HG03575 (cell line): ENCODE measurements at regions not wholly inside any gene's neighbourhood (a gene's known extent, or its start where the extent isn't known, plus 50 kb on each side); places are given as distances from the start of the nearest gene placed in this dataset.
A peak's percentile ranks its signal among the peaks of the same experiment; 100 is the strongest.

Experiments
- ATAC-seq: cut with Tn5 transposase; IDR thresholded peaks from one replicate; pipeline ENCODE4 v1.9.1; 2021; ENCODE audit not compliant: unreplicated experiment, insufficient number of reproducible peaks, low FRiP score; ENCODE audit errors: extremely low read depth

- no peak for ATAC-seq
These were observed 109.5 kb downstream of the BTG1 start for GRCh38 chr12:92036061-92036620.

- ATAC-seq: no peak
These were observed 110.2 kb downstream of the BTG1 start for GRCh38 chr12:92035477-92035876.

- ATAC-seq: peak; percentile 60
These were observed 110.7 kb downstream of the BTG1 start for GRCh38 chr12:92034858-92035401.

- no peak for ATAC-seq
These were observed 111.6 kb downstream of the BTG1 start for GRCh38 chr12:92034083-92034482.

GRCh38 chr12:92032965-92033364, 112.7 kb downstream of the BTG1 start:
- ATAC-seq: no peak

GRCh38 chr12:92032101-92032500, 113.5 kb downstream of the BTG1 start:
- no peak for ATAC-seq

- peak; percentile 39 for ATAC-seq
These were observed 115.0 kb downstream of the BTG1 start for GRCh38 chr12:92030618-92031017.

- no peak for ATAC-seq
These were observed 115.6 kb downstream of the BTG1 start for GRCh38 chr12:92029902-92030586.

GRCh38 chr12:92029136-92029535, 116.5 kb downstream of the BTG1 start:
- ATAC-seq: no peak

GRCh38 chr12:92028441-92028709, 117.3 kb downstream of the BTG1 start:
- no peak for ATAC-seq

- no peak for ATAC-seq
These were observed 117.8 kb downstream of the BTG1 start for GRCh38 chr12:92027701-92028440.

GRCh38 chr12:92027243-92027642, 118.4 kb downstream of the BTG1 start:
- no peak for ATAC-seq

- ATAC-seq: no peak
These were observed 120.0 kb downstream of the BTG1 start for GRCh38 chr12:92025462-92026207.

- ATAC-seq: no peak
These were observed 123.6 kb downstream of the BTG1 start for GRCh38 chr12:92022093-92022492.

GRCh38 chr12:92021666-92022035, 124.0 kb downstream of the BTG1 start:
- no peak for ATAC-seq

- ATAC-seq: no peak
These were observed 124.5 kb downstream of the BTG1 start for GRCh38 chr12:92020983-92021665.

- ATAC-seq: no peak
These were observed 126.0 kb downstream of the BTG1 start for GRCh38 chr12:92019491-92020277.

- no peak for ATAC-seq
These were observed 133.0 kb downstream of the BTG1 start for GRCh38 chr12:92012691-92013090.
